ELF-1 (cell line): ENCODE measurements at regions not wholly inside any gene's neighbourhood (a gene's known extent, or its start where the extent isn't known, plus 50 kb on each side); places are given as distances from the start of the nearest gene placed in this dataset.
"Not testable (repeated sequence)": the region's sequence is repeated elsewhere in the genome, so short reads cannot be mapped to it uniquely, and the experiment has no call there.

Experiments used
- DNase-seq: peaks from one replicate; pipeline ENCODE4 v3.0.0-alpha.2; 2016; ENCODE audit warnings: low read depth, low spot score

DNA sequence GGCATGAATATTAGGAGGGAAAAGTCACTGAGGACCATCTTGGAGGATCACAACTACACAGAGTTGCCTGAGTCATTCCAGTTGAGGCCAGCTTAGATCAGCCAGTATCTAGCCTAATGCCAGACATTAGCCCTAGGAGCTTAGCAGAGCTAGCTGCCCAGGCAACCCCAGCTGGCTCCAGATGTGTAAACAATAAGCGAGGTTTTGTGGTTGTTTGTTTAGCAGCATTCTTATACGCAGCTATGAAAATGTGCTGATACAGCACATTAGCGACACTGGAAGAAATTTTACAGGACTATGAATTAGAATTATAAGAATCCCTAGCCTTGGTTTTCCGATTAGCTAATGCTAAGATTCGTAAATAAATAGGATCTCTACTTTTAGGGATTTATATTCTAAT is 59.3 kb downstream of the BTBD3 start:
- no peak for DNase-seq

DNA sequence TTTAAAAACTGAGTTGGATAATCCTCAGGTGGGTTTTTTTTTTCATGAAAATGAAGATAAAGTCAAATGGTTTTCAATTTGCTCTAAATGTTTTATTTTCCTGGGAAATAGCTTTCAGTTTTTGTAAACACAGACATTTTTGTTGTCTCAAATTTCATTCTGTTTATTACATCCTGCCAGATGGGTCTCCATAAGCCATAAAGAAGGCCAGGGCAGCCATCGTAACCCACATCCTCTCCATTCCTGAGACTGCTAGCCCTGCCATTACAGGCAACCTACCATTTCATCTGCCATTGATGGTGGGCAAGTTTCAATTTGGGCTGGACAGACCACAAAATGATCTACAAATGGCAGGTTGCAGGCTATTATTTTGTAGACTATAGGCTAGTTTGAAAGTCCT is 60.8 kb downstream of the BTBD3 start:
- no peak for DNase-seq

DNA sequence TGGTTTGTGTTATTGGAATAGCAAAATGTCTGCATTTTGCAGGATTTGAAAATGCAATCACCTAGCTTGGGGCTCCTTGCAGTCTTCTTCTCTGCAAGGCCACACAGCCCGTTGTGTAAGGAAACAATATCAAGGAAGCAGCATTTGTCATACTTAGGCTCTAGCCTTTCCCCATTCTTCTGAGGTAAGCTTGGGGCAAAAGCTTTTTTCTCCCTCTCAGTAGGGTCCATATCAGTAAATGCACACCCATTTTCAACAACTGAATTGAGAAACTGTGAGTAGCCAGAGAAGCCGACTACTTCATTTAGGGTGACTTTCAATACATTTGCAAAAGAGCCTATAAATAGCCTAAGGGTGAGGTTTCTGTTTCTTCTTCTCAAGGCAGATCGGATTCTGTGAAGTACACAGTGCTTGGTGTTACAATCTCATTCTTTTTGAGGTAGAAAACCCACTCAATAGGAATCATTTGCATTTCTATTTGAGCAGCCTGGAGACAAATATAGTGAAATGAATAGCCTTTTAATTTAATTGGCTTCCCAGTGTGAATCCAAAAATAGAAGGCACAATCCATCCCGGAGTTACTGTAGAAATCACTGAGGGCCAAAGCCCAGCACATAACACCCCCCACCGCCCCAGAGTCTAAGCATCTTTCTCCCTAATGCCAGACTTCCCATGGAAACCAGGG is 61.8 kb downstream of the BTBD3 start:
- peak; percentile 19 for DNase-seq

DNA sequence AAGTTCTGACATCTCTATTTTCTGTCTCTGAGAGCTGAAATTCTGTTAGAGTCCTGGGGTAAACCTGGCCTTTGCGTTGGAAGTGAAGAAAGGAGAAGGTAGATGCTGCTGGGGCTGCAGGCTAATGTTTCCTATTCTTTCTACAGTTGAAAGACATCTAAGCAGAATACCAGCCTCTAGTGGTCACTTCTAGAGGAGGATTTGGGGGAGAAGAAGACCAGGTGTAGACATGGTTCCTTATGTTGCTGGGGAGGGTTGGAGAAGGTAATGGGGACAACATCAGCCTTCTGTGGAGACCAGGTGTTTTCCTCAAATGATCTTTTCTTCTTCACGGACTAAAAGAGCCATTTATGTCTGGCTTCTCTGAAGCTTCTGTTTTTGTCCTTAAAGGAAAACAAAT is 62.6 kb downstream of the BTBD3 start:
- no peak for DNase-seq

DNA sequence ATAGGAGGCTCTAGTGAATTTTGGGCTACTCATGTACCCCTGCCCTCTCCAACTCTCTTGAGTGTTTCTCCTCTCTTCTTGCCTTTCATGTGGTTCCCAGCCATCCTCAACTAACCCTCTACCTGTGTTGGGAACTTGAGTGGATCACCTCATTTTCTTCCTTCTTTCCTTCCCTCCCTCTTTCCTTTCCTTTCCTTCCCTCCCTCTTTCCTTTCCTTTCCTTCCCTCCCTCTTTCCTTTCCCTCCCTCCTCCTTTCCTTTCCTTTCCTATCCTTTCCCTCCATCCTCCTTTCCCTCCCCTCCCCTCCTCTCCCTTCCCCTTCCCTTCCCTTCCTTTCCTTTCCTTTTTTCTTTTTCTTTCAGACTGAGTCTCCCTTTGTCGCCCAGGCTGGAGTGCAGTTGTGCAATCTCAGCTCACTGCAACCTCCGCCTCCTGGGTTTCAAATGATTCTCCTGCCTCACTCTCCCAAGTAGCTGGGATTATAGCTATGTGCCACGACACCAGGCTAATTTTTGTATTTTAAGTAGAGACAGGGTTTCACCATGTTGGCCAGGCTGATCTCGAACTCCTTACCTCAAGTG is 63.8 kb downstream of the BTBD3 start:
- no peak for DNase-seq

DNA sequence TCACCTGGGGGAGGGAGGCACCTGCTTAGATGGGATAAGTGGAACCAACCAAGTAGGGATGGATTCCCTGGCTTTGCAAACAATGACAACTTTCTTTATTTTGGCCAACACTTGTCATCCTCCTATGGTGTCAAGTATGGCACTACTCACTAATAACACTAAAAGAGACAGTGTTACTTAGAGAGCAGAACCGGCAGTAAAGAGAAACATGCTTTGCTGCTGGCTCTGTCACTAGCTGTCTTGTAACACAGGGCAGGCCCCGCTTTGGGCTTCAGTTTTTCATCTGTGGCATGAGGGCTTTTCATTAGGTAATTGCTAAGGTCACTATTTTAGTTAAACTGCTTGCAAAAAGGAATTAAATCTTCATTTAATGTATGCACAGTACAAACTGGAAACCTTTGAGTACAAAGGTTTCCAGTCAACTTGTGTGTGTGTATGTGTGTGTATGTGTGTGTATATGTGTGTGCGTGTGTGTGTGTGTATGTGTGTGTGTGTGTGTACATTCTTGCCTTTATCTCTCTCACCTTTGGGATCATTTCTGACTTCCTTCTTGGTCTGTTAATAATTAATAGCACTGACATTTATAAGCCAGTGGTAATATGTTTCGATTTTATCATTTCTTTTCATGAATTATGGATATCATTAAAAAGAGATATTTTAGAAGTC is 64.7 kb downstream of the BTBD3 start:
- no peak for DNase-seq

DNA sequence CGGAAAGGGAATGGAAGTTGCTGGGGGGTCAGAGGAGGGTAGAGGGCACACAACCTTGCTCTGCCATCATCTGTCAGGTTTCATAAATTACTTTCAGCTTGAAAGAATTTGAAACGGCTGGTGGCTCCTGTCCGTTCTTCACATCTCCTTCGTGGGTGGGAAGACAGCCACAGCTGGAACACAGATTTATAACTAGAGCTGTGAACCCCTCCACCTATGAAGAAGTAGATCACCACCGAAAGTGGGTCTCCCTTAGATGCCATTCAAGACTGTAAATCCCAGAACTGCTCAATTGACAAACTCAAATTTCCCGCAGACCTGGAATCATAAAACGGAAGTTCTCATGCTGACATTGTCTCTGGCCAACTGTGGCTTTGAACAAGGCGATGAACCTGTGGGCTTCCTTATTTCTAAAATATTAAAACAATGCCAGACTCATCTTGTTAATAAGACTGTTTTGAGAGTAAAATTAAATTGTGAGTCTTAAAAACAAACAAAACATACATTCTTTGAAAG is 65.3 kb downstream of the BTBD3 start:
- DNase-seq: no peak

DNA sequence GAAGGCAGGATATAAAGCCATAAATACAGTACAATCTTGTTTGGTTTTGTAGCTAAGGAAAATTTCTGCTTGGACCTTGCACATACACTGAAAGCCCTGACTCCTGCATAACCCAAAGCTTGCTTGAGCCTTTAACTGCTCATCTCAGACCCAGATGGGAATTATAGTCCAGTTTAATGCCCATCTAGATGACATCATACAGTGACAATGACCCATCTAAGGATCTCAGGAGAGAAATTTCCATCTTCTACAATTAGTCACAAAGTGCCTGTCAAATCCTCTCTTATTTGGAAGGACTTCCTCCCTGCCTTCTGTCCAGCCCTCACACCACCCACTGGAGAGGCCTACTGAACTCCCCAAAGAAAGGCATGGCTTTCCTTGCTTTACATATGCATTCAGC is 69.3 kb downstream of the BTBD3 start:
- no peak for DNase-seq

DNA sequence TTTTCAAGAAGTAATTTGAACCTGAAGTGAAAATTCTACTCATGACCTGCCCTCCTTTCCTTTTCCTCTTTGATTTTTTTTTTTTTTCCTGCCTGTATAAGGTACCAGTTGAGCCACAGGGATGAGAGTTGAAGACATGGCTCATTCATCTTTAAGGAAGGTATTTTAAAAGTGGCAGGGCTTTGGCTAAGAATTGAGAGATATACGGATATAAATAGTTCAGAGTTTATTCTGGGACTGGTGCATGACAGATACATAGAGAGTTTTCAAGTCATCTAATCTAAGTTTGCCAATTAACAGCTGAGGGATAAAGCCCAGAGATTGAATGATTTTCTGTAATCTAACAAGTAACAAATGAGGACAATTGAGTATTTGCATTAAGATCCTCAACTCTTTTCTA is 69.8 kb downstream of the BTBD3 start:
- DNase-seq: no peak

DNA sequence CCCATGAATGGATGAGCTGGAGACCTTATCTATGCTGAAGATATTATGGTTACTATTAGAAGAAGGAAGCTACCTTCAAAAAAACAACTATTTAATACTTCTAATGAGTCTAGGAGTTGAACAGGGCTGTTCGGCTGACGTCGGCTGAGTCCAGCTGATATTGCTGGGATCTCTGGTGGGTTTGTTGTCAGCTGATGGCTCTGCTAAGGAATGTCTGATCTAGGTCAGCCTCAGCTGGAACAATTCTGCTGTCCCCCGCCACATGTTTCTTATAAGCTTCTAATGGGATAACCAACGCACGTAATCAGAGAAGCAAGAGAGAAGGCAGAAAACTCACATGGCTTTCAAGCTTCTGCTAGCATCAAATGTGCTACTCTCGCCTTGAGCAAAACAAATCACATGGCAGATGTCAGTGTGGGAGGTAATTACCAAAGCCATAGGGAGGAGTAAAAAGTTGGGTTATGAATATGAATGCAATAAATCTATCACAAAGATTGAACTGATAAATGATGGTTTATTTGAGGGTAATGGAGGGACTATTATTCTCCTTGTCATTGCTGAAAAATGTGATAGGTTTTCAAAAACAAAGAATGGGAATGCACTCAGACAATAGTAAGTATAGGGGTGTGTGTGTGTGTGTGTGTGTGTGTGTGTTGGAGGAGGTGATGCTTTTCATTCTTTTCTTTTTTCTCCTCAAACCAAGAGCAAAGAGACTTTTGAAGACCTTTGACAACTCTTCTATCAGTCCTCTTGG is 71.5 kb downstream of the BTBD3 start:
- no peak for DNase-seq

DNA sequence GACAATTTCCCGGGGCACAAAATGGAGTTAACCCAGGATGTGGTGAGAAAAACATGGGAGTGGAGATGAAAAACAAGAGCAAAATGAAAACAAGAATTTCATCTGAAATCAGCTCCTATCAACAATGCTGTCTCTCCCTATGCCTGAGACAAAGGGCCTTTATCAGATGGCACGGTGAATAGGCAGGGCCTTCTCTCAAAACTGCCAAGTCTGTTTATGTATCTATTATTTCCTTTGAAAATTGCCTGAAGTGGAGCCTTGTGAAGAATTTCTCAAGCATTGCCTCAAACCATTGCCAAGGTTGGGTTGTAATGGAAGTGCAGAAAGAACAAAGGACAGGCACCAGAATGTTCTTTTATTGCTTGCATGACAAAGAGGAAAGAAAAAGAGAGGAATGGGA is 74.7 kb downstream of the BTBD3 start:
- DNase-seq: no peak

DNA sequence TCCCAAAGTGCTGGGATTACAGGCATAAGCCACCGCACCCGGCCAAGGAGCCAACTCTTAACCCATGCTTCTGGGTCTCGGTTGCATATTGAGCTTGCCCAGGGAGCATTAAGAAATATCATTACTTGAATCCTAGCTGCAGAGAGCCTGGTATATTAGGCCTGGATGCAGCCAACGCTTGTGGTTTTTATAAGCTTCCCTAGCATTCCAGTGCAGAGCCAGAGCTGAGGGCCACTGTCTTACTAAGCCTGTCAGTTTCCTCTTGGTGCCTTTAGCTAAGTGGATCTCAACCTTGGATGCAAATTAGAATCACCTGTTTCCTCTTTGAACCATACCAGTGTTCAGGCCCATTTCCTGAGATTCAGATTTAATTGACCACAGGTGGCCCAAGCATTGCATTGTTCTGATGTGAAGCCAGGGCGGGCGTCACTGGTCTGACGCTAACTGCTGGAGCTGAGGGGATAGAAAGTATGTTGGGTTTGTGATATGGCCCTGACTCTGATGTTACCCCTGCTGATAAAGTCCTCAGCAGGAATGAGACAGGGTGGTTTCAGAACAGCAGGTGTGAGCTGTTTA is 76.3 kb downstream of the BTBD3 start:
- DNase-seq: no peak

DNA sequence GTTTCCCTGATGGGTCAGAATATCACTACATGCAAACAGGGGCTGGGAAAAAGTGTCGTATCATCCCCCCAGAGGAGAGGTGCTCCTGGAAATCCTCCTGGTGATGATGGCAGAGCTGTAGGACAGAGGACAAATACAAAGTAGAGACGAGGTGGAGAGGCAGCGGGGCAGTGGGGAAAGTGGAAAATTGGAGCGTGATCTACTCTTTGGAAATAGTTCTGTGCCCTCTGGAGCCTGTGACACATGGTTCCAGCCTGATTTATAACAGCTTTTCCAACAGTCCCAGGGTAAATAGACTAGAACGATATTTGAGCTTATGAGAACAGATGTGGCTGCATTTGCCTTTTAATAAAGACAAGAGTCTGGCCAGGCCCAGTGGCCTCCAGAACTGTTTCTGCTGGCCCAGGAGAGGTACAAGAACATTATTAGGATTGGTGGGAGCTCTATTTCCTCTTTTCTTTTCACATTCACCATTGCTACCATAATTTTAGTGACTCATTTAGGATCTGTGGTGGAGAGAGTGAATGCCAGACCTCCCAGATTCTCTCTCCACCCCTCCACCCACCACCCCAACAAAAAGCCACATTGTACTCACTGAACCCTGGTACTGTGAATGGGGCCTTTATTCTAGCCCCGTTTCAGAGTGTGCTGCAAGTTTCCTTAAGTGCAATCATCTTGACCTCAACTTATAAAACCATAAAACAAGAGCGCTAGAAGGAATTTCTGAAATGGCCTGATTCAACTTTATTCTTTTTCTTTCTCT is 78.3 kb downstream of the BTBD3 start:
- no peak for DNase-seq

DNA sequence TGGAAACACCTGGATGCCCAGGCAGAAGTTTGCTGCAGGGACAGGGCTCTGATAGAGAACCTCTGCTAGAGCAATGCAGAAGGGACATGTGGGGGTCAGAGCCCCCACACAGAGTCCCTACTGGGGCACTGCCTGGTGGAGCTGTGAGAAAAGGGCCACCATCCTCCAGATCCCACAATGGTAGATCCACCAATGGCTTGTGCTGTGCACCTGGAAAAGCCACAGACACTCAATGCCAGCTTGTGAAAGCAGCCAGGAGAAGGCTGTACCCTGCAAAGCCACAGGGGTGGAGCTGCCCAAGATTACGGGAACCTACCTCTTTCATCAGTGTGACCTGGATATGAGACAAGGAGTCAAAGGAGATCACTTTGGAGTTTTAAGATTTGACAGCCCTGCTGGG is 87.1 kb downstream of the BTBD3 start:
- not testable (repeated sequence) for DNase-seq

DNA sequence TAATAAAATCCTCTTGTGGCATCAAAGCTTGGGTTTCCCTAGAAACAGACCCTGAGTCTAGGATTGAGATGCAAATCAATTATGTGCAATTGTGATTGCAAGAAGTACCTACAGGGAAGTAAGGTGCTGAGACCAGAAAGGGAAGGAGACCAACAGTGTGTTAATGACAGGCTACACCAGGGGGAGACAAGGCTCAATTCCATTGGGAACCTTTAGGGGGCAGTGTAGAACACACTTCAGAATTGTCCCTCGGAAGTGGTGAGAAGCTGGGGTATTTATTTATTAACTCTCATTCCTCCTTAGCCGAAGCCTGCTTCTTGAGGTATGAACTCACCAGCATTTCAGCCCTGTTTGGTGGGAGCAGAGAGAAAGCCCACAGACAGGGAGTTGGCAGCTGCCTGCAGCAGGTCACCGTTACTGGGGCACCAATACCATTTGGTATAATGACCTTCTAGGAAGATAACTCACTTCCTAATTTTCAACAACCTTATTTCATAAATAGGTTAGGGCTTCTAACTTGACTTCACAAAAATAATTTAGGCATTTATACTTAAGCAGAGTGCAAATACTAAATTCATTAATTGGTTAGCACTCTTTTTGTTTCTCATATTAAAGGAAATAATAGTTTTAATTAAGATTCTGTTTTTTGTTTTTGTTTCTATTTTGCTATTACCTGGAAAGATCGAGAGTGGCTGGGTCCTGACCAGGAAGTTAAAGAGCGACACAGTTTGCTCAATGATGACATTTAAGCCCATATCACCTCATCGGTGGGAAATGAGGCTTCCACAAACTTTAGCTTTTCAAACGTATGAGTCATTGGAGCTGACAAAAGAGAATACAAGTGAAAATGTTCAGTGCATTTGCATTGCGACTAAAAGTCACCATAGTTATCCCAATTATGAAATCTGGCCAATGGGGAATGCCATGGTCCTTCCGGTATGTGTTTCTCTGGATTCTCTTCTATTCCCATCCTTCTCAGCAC is 94.8 kb downstream of the BTBD3 start:
- DNase-seq: peak; percentile 81

DNA sequence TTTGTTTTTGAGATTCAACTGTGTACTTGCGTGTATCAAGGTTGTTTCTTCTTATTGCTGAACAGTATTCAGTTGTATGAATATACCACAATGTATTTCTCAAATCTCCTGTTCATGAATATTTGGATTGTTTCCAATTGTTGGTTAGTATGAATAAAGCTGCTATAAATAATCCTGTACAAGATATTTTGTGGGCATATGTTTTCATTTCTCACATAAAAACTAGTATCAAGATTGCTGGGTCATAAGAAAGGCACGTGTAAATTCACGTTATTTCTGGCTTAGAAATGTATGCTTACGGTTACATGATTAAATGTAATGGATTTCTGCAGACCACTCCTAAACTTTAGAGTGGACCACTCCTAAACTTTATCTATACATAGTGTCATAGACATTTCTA is 96.6 kb downstream of the BTBD3 start:
- DNase-seq: no peak

DNA sequence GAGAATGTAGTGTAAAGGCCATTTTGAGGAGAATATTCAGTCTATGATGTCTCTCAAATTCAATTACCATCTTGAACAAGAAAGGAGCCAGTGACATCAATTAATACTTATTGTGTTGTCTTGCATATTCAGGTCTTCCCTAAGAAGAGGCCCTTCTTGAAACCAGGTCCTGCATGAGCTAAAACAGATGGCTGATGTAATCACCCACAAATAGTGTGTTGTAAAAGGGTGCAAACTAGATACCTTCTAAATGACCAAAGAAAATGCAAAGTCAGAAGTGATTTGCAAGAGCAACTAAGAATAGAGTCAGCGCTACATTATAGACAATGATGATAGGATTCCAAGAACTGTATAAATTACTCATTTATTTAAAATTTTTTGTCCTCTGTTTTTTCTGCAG is 97.0 kb downstream of the BTBD3 start:
- no peak for DNase-seq

DNA sequence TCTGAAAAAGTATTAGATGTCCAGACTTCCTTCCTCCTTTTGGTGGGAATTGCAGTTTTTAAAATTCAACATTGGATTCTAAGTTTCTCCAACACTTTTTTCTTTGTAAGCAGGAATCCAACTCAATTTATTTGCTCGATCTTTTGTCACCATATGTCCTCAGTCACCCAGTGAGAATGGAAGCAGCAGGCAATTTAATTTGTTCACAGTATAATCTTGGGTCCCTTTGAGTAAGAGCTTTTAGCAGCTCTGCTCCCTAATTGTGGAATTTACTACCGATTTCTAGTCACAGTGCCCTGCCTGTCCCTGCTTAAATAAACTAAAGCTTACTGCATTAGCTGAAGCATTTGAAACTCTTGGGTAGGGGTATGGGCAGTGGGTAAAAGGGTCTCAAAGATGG is 98.6 kb downstream of the BTBD3 start:
- no peak for DNase-seq

DNA sequence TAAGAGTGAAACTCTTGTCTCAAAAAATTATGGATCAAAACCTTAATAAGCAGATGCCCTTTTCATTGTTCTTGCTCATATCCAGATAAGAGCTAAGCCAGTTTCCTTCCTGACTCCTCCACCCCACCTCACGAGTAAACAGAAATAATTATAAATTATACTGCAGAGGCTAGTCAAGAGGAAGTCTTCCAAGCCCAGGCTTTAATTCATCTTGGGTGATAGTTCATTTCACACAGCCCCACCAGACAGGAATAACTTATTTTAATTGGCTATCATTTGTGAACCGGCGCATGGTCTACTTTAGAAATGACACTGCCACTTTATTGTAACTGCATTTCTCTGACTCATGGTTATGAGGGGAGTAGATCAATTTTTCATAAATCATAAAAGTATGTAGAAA is 102.0 kb downstream of the BTBD3 start:
- no peak for DNase-seq

DNA sequence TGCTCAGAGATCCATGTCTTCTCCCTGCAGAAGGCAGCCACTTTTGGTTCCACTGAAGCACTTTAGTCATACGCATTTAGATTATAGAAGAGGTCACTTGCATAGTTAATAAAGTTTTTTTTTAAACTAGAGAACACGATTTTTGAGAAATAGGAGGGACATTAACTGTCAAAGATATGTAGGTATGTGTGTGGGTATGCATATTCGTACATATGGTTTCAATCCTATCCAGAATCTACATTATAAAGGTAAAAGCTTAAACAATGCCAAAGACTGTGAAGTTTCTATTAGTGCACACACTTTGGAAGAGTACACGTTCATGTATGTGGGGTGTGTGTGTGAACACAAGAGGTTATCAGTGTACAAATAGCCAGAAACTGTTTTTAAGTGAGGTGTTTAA is 103.2 kb downstream of the BTBD3 start:
- no peak for DNase-seq
